Heart left ventricle (tissue), 13 donors: ENCODE measurements at regions not wholly inside any gene's neighbourhood (a gene's known extent, or its start where the extent isn't known, plus 50 kb on each side); places are given as distances from the start of the nearest gene placed in this dataset.

Source experiments
- CTCF ChIP-seq, 12 donors: fragments of 200-600 bp; sonication (generic) in 4 of 12; IDR thresholded peaks; one replicate each; pipeline versions ENCODE4 v1.5.0 to v1.8.0; 2018 to 2022; ENCODE audit warnings: antibody characterized with exemption in 12 of 12, mild to moderate bottlenecking in 5 of 12
- POLR2A ChIP-seq, 2 donors: fragments of 450-650 bp; IDR thresholded peaks; one replicate each; pipeline ENCODE4 v1.6.1; 2017; ENCODE audit warnings: antibody characterized with exemption in 2 of 2, mild to moderate bottlenecking in 2 of 2, moderate library complexity in 2 of 2
- donor health status: ischemic (EF 13 %, LVEDD 7.1; RV severe dilation, severe dysfunction).
- donor health status: DM: no; HTN: yes; CAD: no.
- donor health status: DM: no; HTN: no; CAD: no.
- donor health status: ischemic (EF 25% LVEDD 6.9; RV normal size, moderate dysfunction).
- donor health status: ischemic (EF 25% LVEDD 5.7; RV mildly dilated, moderate dysfunction).
- donor health status: ischemic (EF 35%, LVEDD 5.7; RV mildly dilated, moderate dysfunction).
- donor health status: nonischemic (EF 11% LVEDD 7.7; RV severe dilation, severe dysfunction).
- donor health status: DM: yes; HTN: yes; CAD: no.
- donor health status: PGD.
- donor health status: ischemic (EF 29% LVEDD 5.4; RV normal size, mild dysfunction).
- donor health status: nonischemic (EF 23%, LVEDD 6.1; RV moderate dilation, normal function).

- TF ChIP-seq CTCF (IDR thresholded peaks at IDR 0.05) (no peak), POLR2A (IDR thresholded peaks at IDR 0.05) (no peak)
Observed at GRCh38 chr2:147373800-147374422, 470.9 kb upstream of the ACVR2A start.
